PC-9 (cell line): ENCODE measurements at regions not wholly inside any gene's neighbourhood (a gene's known extent, or its start where the extent isn't known, plus 50 kb on each side); places are given as distances from the start of the nearest gene placed in this dataset.

Source experiments
- BruUV-seq: library from RNA; stranded (reverse); fragments of 400-500 nt; replicated peaks from 2 replicates; lab custom pipeline; 2021; lab: Mats Ljungman, UMichigan
- CTCF ChIA-PET: fragments of 300-600 bp; sonication (Branson Sonifier 250); formaldehyde crosslinking; loops from one replicate; lab custom pipeline; 2022; ENCODE audit warnings: antibody characterized with exemption; lab: Charles Lee
- POLR2A ChIA-PET: fragments of 300-600 bp; sonication (Branson Sonifier 250); formaldehyde crosslinking; loops from one replicate; lab custom pipeline; 2022; ENCODE audit warnings: antibody characterized with exemption; ENCODE audit not compliant: unreplicated experiment; lab: Charles Lee
- DNase-seq, 2 experiments: peaks; one replicate each; pipeline versions ENCODE4 v3.0.0 to v3.0.0-alpha.2; 2015 to 2022; ENCODE audit warnings: mixed read lengths in 1 of 2
- H2AFZ ChIP-seq: fragments of 200-600 bp; sonication (generic); 2 replicates; pipeline ENCODE4 v1.8.1; 2017; ENCODE audit warnings: antibody characterized with exemption
- H3F3A ChIP-seq: fragments of 200-600 bp; sonication (generic); 2 replicates; pipeline ENCODE4 v1.8.1; 2017; ENCODE audit warnings: antibody characterized with exemption, mild to moderate bottlenecking, low read depth; ENCODE audit not compliant: insufficient read depth
- H3K27ac ChIP-seq: fragments of 200-600 bp; sonication (generic); 2 replicates; pipeline ENCODE4 v1.6.1; 2016; ENCODE audit warnings: mixed run types
- H3K27me3 ChIP-seq: fragments of 200-600 bp; sonication (generic); 2 replicates; pipeline ENCODE4 v1.6.1; 2016; ENCODE audit warnings: low read depth, mixed run types; ENCODE audit not compliant: insufficient read depth
- H3K36me3 ChIP-seq: fragments of 200-600 bp; sonication (generic); 2 replicates; pipeline ENCODE4 v1.6.1; 2016; ENCODE audit warnings: low read depth, mixed run types
- H3K4me1 ChIP-seq: fragments of 200-600 bp; sonication (generic); replicated peaks from 2 replicates; pipeline ENCODE4 v1.6.1; 2016; ENCODE audit warnings: mixed run types; ENCODE audit not compliant: insufficient read depth
- H3K4me2 ChIP-seq: fragments of 200-600 bp; sonication (generic); 2 replicates; pipeline ENCODE4 v1.6.1; 2017; ENCODE audit warnings: mixed run types
- H3K4me3 ChIP-seq: fragments of 200-600 bp; sonication (generic); 2 replicates; pipeline ENCODE4 v1.6.1; 2016; ENCODE audit warnings: mixed run types
- H3K79me2 ChIP-seq: fragments of 200-600 bp; sonication (generic); 2 replicates; pipeline ENCODE4 v1.6.1; 2017; ENCODE audit warnings: low read depth, mixed run types
- H3K9me2 ChIP-seq: fragments of 200-600 bp; sonication (generic); 2 replicates; pipeline ENCODE4 v1.8.1; 2017; ENCODE audit warnings: mild to moderate bottlenecking; ENCODE audit not compliant: insufficient read depth
- H3K9me3 ChIP-seq: fragments of 200-600 bp; sonication (generic); 2 replicates; pipeline ENCODE4 v1.8.1; 2016; ENCODE audit warnings: low read depth; ENCODE audit not compliant: insufficient read depth
- H4K20me1 ChIP-seq: fragments of 200-600 bp; sonication (generic); 2 replicates; pipeline ENCODE4 v1.8.1; 2017; ENCODE audit not compliant: insufficient read depth
- EZH2 ChIP-seq: fragments of 200-600 bp; sonication (generic); IDR thresholded peaks from 2 replicates; pipeline ENCODE4 v1.8.0; 2017; ENCODE audit warnings: antibody characterized with exemption, low read depth
- intact Hi-C: fragments of 100-400 bp; cut with micrococcal nuclease; formaldehyde crosslinking; loops from one replicate; pipeline ENCODE4 v1.10.0; 2022; ENCODE audit not compliant: unreplicated experiment
- TF ChIP-seq, protein P1 (sequence below): fragments of 200-600 bp; sonication (generic); conservative IDR thresholded peaks from 2 replicates; pipeline ENCODE4 v1.6.1; 2017; ENCODE audit warnings: mixed run types, antibody characterized with exemption, mild to moderate bottlenecking, moderate library complexity

GRCh38 chr2:13115643-13116042 lies 398.9 kb downstream of the TRIB2 start:
- Histone ChIP-seq H3K9me2 (no peaks in the 10 kb centered on the region), H3K4me3 (no peak overlapping the region), H4K20me1 (no peaks in the 10 kb centered on the region), H3K27ac (no peak overlapping the region), H3K79me2 (no peaks in the 10 kb centered on the region), H3K9me3 (no peaks in the 10 kb centered on the region), H3K4me2 (no peak overlapping the region), H3K27me3 (no peaks in the 10 kb centered on the region), H3F3A (no peaks in the 10 kb centered on the region), H2AFZ (no peak overlapping the region), H3K36me3 (no peaks in the 10 kb centered on the region), H3K4me1 (no peaks in the 10 kb centered on the region)
- CTCF ChIA-PET = no interaction called here
- intact Hi-C loops = no loop called here
- no peak for TF ChIP-seq EZH2
- TF ChIP-seq, protein P1, sequence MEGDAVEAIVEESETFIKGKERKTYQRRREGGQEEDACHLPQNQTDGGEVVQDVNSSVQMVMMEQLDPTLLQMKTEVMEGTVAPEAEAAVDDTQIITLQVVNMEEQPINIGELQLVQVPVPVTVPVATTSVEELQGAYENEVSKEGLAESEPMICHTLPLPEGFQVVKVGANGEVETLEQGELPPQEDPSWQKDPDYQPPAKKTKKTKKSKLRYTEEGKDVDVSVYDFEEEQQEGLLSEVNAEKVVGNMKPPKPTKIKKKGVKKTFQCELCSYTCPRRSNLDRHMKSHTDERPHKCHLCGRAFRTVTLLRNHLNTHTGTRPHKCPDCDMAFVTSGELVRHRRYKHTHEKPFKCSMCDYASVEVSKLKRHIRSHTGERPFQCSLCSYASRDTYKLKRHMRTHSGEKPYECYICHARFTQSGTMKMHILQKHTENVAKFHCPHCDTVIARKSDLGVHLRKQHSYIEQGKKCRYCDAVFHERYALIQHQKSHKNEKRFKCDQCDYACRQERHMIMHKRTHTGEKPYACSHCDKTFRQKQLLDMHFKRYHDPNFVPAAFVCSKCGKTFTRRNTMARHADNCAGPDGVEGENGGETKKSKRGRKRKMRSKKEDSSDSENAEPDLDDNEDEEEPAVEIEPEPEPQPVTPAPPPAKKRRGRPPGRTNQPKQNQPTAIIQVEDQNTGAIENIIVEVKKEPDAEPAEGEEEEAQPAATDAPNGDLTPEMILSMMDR = no peak
- DNase-seq = no peak
- POLR2A ChIA-PET = no interaction called here
- BruUV-seq = no TSS peak

GRCh38 chr2:13121096-13121495 lies 404.4 kb downstream of the TRIB2 start:
- H3K79me2 ChIP-seq = no peaks in the 10 kb centered on the region
- H3K9me2 ChIP-seq = no peaks in the 10 kb centered on the region
- H3K36me3 ChIP-seq = no peaks in the 10 kb centered on the region
- H3F3A ChIP-seq = no peaks in the 10 kb centered on the region
- no peak for DNase-seq
- H3K4me2 ChIP-seq = no peak overlapping the region
- no peak overlapping the region for H3K27ac ChIP-seq
- H2AFZ ChIP-seq = no peak overlapping the region
- no peak for TF ChIP-seq EZH2
- BruUV-seq = no TSS peak
- no peaks in the 10 kb centered on the region for H4K20me1 ChIP-seq
- ChIA-PET CTCF (no interaction called here), POLR2A (no interaction called here)
- H3K4me3 ChIP-seq = no peak overlapping the region
- H3K27me3 ChIP-seq = no peaks in the 10 kb centered on the region
- intact Hi-C loops = no loop called here
- no peaks in the 10 kb centered on the region for H3K9me3 ChIP-seq
- no peaks in the 10 kb centered on the region for H3K4me1 ChIP-seq

GRCh38 chr2:13128139-13128538 lies 411.4 kb downstream of the TRIB2 start:
- intact Hi-C loops = no loop called here
- Histone ChIP-seq H3K4me2 (no peak overlapping the region), H3K27ac (no peak overlapping the region), H3K27me3 (no peaks in the 10 kb centered on the region), H3K4me3 (no peak overlapping the region), H3F3A (no peaks in the 10 kb centered on the region), H4K20me1 (no peaks in the 10 kb centered on the region), H3K79me2 (no peaks in the 10 kb centered on the region), H3K9me2 (no peaks in the 10 kb centered on the region), H3K36me3 (no peaks in the 10 kb centered on the region), H3K4me1 (no peaks in the 10 kb centered on the region), H3K9me3 (no peaks in the 10 kb centered on the region), H2AFZ (no peak overlapping the region)
- no peak for DNase-seq
- ChIA-PET POLR2A (no interaction called here), CTCF (no interaction called here)
- no TSS peak for BruUV-seq
- TF ChIP-seq, protein P1 = no peak
- no peak for TF ChIP-seq EZH2

DNA sequence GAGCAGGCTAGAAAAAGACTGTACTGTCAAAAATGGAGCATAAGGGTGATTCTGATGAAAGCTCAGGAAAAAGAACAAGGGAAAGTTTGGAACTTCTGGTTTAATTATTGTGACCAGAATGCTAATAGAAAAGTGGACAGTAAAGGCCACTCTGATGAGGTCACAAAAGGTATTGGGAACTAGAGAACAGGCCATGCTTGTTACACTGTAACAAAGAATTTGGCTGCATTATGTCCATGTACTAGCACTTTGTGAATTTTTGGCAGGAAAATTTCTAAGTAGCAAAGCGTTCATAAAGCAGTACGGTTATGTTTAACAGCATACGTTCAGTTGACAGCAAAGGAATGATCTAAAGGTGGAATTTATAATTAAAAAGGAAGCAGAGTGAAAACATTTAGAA lies 418.6 kb downstream of the TRIB2 start:
- Histone ChIP-seq H3F3A (no peaks in the 10 kb centered on the region), H3K9me3 (no peaks in the 10 kb centered on the region), H3K36me3 (no peaks in the 10 kb centered on the region), H3K4me1 (no peaks in the 10 kb centered on the region), H3K79me2 (no peaks in the 10 kb centered on the region), H3K4me2 (no peak overlapping the region), H3K4me3 (no peak overlapping the region), H3K9me2 (no peaks in the 10 kb centered on the region), H3K27me3 (no peaks in the 10 kb centered on the region), H3K27ac (no peak overlapping the region), H2AFZ (no peak overlapping the region), H4K20me1 (no peaks in the 10 kb centered on the region)
- intact Hi-C loops = no loop called here
- no TSS peak for BruUV-seq
- CTCF ChIA-PET = no interaction called here
- DNase-seq = no peak
- TF ChIP-seq, protein P1 = no peak
- no peak for TF ChIP-seq EZH2
- POLR2A ChIA-PET = no interaction called here
